ENCODE measurements at regions not wholly inside any gene's neighbourhood (a gene's known extent, or its start where the extent isn't known, plus 50 kb on each side); places are given as distances from the start of the nearest gene placed in this dataset.

DNA sequence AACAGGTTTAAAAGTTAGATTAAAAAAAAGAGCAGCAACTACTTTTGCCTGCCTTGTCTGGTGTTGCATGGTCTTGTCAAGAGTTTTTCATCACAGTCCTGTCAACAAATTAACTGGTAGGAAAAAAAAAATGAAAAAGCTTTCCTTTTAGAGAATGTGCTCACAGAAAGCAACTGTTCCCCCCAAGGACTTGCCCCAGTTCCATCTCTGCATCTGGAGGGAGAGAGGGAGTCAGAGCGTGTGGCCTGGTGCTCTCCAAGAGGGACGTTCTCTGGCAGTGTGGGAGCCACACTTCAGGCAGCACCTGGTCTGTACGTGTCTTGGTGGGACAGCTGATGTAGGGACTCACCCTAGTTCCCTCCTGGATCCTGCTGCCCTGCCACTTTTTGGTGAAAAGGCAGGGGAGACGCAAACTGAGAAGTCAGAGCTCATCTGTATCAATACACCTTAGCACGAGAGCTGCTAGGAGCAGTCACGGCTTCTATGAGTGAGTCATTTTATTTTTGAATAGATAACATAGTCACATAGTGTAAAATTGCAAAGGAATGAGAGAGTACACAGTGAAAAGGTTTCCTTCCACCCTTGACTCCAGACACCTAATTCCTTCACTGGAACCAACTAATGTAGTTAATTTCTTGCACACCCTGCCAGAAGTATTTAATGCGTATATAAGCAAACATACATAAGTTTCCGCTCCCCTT, 172.5 kb upstream of the MGAT5 start:
- TF ChIP-seq, protein P1, sequence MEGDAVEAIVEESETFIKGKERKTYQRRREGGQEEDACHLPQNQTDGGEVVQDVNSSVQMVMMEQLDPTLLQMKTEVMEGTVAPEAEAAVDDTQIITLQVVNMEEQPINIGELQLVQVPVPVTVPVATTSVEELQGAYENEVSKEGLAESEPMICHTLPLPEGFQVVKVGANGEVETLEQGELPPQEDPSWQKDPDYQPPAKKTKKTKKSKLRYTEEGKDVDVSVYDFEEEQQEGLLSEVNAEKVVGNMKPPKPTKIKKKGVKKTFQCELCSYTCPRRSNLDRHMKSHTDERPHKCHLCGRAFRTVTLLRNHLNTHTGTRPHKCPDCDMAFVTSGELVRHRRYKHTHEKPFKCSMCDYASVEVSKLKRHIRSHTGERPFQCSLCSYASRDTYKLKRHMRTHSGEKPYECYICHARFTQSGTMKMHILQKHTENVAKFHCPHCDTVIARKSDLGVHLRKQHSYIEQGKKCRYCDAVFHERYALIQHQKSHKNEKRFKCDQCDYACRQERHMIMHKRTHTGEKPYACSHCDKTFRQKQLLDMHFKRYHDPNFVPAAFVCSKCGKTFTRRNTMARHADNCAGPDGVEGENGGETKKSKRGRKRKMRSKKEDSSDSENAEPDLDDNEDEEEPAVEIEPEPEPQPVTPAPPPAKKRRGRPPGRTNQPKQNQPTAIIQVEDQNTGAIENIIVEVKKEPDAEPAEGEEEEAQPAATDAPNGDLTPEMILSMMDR (IDR thresholded peaks at IDR 0.05): no peak
- no peak for TF ChIP-seq ZFX (IDR thresholded peaks at IDR 0.05; ENCODE audit: borderline replicate concordance)

All from 22Rv1 (cell line).